ENCODE measurements at regions not wholly inside any gene's neighbourhood (a gene's known extent, or its start where the extent isn't known, plus 50 kb on each side); places are given as distances from the start of the nearest gene placed in this dataset.

DNA sequence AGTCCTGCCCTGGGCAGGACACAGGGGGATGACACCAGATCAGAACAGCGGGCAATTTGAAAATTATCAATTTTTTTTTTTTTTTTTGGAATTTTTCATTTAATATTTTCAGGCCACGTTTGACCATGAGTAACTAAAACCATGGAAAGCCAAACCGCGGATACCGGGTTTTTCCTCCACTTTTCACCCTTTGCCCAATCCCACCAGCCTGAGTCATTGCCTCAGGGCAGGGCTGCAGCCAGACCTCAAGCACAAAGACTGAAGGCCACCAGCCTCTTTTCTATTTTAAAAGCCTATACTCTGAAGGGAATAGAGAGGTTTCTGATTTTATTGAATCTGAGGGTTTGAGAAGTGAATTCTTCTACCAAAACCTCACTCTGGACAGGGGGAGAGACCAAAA, 381.1 kb downstream of the IRS1 start:
- Mint-ChIP-seq H3K36me3 (ENCODE audit: low read depth) (no peaks in the 10 kb centered on the region), H3K27me3 (ENCODE audit: low read depth) (no peaks in the 10 kb centered on the region), H3K4me1 (peaks cover 9% of the 10 kb centered on the region), H3K9me3 (peaks cover 4% of the 10 kb centered on the region), H3K4me3 (no peak overlapping the region), H3K27ac (ENCODE audit: unreplicated experiment) (no peak overlapping the region)
- no peak for DNase-seq (ENCODE audit: low read depth, low spot score)
- TF ChIP-seq, protein P1, sequence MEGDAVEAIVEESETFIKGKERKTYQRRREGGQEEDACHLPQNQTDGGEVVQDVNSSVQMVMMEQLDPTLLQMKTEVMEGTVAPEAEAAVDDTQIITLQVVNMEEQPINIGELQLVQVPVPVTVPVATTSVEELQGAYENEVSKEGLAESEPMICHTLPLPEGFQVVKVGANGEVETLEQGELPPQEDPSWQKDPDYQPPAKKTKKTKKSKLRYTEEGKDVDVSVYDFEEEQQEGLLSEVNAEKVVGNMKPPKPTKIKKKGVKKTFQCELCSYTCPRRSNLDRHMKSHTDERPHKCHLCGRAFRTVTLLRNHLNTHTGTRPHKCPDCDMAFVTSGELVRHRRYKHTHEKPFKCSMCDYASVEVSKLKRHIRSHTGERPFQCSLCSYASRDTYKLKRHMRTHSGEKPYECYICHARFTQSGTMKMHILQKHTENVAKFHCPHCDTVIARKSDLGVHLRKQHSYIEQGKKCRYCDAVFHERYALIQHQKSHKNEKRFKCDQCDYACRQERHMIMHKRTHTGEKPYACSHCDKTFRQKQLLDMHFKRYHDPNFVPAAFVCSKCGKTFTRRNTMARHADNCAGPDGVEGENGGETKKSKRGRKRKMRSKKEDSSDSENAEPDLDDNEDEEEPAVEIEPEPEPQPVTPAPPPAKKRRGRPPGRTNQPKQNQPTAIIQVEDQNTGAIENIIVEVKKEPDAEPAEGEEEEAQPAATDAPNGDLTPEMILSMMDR (conservative IDR thresholded peaks at IDR 0.05), result no peak

GRCh38 chr2:226414335-226414734, 385.3 kb downstream of the IRS1 start:
- Mint-ChIP-seq H3K27ac (ENCODE audit: unreplicated experiment) (no peak overlapping the region), H3K27me3 (ENCODE audit: low read depth) (no peaks in the 10 kb centered on the region), H3K4me1 (peaks cover 10% of the 10 kb centered on the region), H3K9me3 (peaks cover 6% of the 10 kb centered on the region), H3K36me3 (ENCODE audit: low read depth) (no peaks in the 10 kb centered on the region), H3K4me3 (no peak overlapping the region)
- DNase-seq (ENCODE audit: low read depth, low spot score), result no peak
- TF ChIP-seq, protein P1 (conservative IDR thresholded peaks at IDR 0.05), result no peak

DNA sequence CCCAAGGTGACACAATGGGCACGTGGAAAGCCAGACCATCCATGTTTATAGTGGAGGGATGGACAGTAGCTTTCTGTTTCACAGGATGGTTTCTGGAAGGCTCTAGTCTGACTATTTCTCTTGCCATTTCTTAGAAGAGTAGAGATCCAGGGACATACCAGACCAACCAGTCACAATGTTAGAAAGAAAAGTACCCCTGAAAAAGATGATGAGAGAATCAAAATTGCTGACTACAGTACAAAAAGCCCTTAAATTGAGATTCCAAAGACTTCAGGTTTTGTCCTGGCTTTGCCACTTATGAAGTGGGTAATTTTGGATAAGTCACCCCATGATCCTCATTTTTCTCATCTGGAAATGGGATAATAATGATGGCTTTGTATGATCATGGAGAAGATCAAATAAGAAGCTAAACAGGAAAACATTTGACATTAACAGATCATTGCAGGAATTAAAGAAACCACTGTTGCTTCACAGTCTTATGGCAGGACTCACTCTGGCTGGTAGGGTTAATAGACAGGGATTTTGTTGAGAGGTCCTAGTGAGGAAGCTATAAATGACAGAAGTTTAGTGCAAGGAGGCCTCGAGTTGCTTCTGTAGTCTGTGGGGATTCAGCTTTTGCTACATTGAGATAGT, 386.0 kb downstream of the IRS1 start:
- Mint-ChIP-seq H3K27ac (ENCODE audit: unreplicated experiment) (no peak overlapping the region), H3K9me3 (peaks cover 6% of the 10 kb centered on the region), H3K4me1 (peaks cover 15% of the 10 kb centered on the region), H3K4me3 (no peak overlapping the region), H3K27me3 (ENCODE audit: low read depth) (no peaks in the 10 kb centered on the region), H3K36me3 (ENCODE audit: low read depth) (no peaks in the 10 kb centered on the region)
- no peak for DNase-seq (ENCODE audit: low read depth, low spot score)
- TF ChIP-seq, protein P1 (conservative IDR thresholded peaks at IDR 0.05), result no peak

- TF ChIP-seq, protein P1 (conservative IDR thresholded peaks at IDR 0.05), result no peak
- Mint-ChIP-seq H3K4me3 (no peak overlapping the region), H3K4me1 (peaks cover 24% of the 10 kb centered on the region), H3K9me3 (peaks cover 6% of the 10 kb centered on the region), H3K27ac (ENCODE audit: unreplicated experiment) (no peak overlapping the region), H3K36me3 (ENCODE audit: low read depth) (peaks cover 3% of the 10 kb centered on the region), H3K27me3 (ENCODE audit: low read depth) (no peaks in the 10 kb centered on the region)
- no peak for DNase-seq (ENCODE audit: low read depth, low spot score)
Measured at GRCh38 chr2:226411727-226412360, 387.8 kb downstream of the IRS1 start.

DNA sequence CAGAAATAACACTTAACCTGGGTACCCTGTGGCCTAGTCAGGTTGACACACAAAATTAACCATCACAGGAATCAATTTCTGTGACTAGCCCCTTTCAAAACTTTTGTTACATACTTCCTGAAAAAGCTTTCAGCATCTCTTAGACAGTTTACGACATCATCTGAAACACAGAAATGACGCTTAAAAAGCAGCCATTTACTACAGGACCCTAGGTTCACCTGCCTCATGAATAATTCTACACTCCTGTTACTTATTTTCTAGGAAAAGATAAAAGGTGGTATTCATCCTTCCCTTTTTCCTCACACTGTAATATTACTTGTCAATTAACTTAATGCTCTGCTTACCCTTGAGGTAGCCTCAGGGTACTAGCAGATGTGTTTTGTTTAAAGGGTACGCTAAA, 388.4 kb downstream of the IRS1 start:
- H3K9me3 Mint-ChIP-seq, result peaks cover 6% of the 10 kb centered on the region
- TF ChIP-seq, protein P1 (conservative IDR thresholded peaks at IDR 0.05), result no peak
- H3K4me3 Mint-ChIP-seq, result no peak overlapping the region

More for the DNA sequence above, 388.4 kb downstream of the IRS1 start:
- H3K27me3 Mint-ChIP-seq (ENCODE audit: low read depth), result no peaks in the 10 kb centered on the region
- DNase-seq (ENCODE audit: low read depth, low spot score), result no peak
- peaks cover 31% of the 10 kb centered on the region for H3K4me1 Mint-ChIP-seq
- H3K27ac Mint-ChIP-seq (ENCODE audit: unreplicated experiment), result no peak overlapping the region
- peaks cover 3% of the 10 kb centered on the region for H3K36me3 Mint-ChIP-seq (ENCODE audit: low read depth)
